Endothelial cell (in vitro differentiated cells): ENCODE measurements at regions not wholly inside any gene's neighbourhood (a gene's known extent, or its start where the extent isn't known, plus 50 kb on each side); places are given as distances from the start of the nearest gene placed in this dataset.

Experiments used
- DNase-seq: peaks from one replicate; pipeline ENCODE4 v3.0.0; 2021; ENCODE audit warnings: low spot score
- H3K27ac Mint-ChIP-seq: one replicate; pipeline ENCODE4 v1.8.0; 2021; ENCODE audit warnings: mixed read lengths, inconsistent platforms; ENCODE audit not compliant: unreplicated experiment
- H3K27me3 Mint-ChIP-seq: one replicate; pipeline ENCODE4 v1.8.0; 2021; ENCODE audit warnings: mild to moderate bottlenecking, moderate library complexity, mixed read lengths, inconsistent platforms; ENCODE audit not compliant: unreplicated experiment
- H3K36me3 Mint-ChIP-seq: one replicate; pipeline ENCODE4 v1.8.0; 2021; ENCODE audit warnings: mild to moderate bottlenecking, low read depth, mixed read lengths, inconsistent platforms; ENCODE audit not compliant: unreplicated experiment
- H3K4me1 Mint-ChIP-seq: one replicate; pipeline ENCODE4 v1.8.0; 2021; ENCODE audit warnings: mild to moderate bottlenecking, mixed read lengths, inconsistent platforms; ENCODE audit not compliant: unreplicated experiment
- H3K4me3 Mint-ChIP-seq: one replicate; pipeline ENCODE4 v1.8.0; 2021; ENCODE audit warnings: mild to moderate bottlenecking, mixed read lengths, inconsistent platforms; ENCODE audit not compliant: unreplicated experiment
- H3K9me3 Mint-ChIP-seq: one replicate; pipeline ENCODE4 v1.8.0; 2021; ENCODE audit warnings: mixed read lengths, inconsistent platforms; ENCODE audit not compliant: unreplicated experiment
- TF ChIP-seq, protein P1 (sequence below): fragments of 200-600 bp; sonication (generic); IDR thresholded peaks from one replicate; pipeline ENCODE4 v1.5.0; 2021; ENCODE audit warnings: antibody characterized with exemption; ENCODE audit not compliant: unreplicated experiment

GRCh38 chr2:147250652-147251356 is 594.0 kb upstream of the ACVR2A start:
- TF ChIP-seq, protein P1, sequence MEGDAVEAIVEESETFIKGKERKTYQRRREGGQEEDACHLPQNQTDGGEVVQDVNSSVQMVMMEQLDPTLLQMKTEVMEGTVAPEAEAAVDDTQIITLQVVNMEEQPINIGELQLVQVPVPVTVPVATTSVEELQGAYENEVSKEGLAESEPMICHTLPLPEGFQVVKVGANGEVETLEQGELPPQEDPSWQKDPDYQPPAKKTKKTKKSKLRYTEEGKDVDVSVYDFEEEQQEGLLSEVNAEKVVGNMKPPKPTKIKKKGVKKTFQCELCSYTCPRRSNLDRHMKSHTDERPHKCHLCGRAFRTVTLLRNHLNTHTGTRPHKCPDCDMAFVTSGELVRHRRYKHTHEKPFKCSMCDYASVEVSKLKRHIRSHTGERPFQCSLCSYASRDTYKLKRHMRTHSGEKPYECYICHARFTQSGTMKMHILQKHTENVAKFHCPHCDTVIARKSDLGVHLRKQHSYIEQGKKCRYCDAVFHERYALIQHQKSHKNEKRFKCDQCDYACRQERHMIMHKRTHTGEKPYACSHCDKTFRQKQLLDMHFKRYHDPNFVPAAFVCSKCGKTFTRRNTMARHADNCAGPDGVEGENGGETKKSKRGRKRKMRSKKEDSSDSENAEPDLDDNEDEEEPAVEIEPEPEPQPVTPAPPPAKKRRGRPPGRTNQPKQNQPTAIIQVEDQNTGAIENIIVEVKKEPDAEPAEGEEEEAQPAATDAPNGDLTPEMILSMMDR = no peak
- Mint-ChIP-seq H3K9me3 (no peaks in the 10 kb centered on the region), H3K27ac (no peak overlapping the region), H3K4me3 (no peak overlapping the region), H3K27me3 (no peaks in the 10 kb centered on the region), H3K4me1 (no peaks in the 10 kb centered on the region), H3K36me3 (no peaks in the 10 kb centered on the region)
- DNase-seq = no peak

DNA sequence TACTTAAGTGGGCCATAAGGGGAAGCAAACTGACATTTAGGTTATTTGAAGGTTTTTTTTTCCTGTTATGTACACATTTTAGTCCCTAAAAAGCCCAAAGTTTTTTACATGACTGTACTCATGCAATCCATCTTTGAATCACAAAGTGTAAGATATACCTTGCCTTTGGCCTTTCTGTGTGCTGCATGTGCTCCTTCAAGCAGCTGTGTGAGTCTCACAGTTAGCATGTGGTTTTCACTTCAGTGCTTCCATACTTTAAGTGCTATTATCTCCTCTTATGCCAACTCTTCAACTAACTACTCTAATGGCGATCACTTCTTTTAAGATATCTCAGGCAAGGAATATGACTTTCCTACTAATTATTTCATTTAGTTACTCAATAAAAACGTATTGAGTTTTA is 597.1 kb upstream of the ACVR2A start:
- no peak overlapping the region for H3K4me3 Mint-ChIP-seq

GRCh38 chr2:147242445-147242844 is 602.4 kb upstream of the ACVR2A start:
- no peaks in the 10 kb centered on the region for H3K36me3 Mint-ChIP-seq
- no peak overlapping the region for H3K27ac Mint-ChIP-seq
- H3K4me1 Mint-ChIP-seq = no peaks in the 10 kb centered on the region

More for the DNA sequence above, 597.1 kb upstream of the ACVR2A start:
- no peaks in the 10 kb centered on the region for H3K9me3 Mint-ChIP-seq
- H3K27me3 Mint-ChIP-seq = no peaks in the 10 kb centered on the region
- H3K36me3 Mint-ChIP-seq = no peaks in the 10 kb centered on the region
- TF ChIP-seq, protein P1 = no peak
- H3K4me1 Mint-ChIP-seq = no peaks in the 10 kb centered on the region
- H3K27ac Mint-ChIP-seq = no peak overlapping the region
- no peak for DNase-seq

DNA sequence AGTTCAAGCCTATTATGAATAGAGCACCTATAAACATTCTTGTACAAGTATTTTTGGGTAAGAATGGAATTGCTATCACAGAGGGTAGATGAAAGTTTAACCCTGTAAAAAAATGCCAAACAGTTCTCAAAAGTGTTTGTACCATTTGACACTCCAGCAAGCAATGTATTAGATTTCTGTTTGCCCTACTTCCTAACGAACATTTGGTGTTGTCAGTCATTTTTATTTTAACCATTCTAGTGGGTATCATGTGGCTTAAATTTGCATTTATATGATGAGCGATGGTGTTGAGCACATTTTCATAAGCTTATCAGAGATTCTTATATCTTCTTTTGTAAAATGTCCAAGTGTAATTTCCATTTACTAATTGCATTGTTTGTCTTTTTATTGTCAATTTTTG is 608.2 kb upstream of the ACVR2A start:
- H3K4me3 Mint-ChIP-seq = no peak overlapping the region
- H3K9me3 Mint-ChIP-seq = no peaks in the 10 kb centered on the region
- no peak for DNase-seq
- no peaks in the 10 kb centered on the region for H3K27me3 Mint-ChIP-seq
- H3K36me3 Mint-ChIP-seq = no peaks in the 10 kb centered on the region
- H3K4me1 Mint-ChIP-seq = no peaks in the 10 kb centered on the region
- no peak overlapping the region for H3K27ac Mint-ChIP-seq
- TF ChIP-seq, protein P1 = no peak

More at GRCh38 chr2:147242445-147242844, 602.4 kb upstream of the ACVR2A start:
- no peaks in the 10 kb centered on the region for H3K9me3 Mint-ChIP-seq
- H3K4me3 Mint-ChIP-seq = no peak overlapping the region
- DNase-seq = no peak
- TF ChIP-seq, protein P1 = no peak
- H3K27me3 Mint-ChIP-seq = no peaks in the 10 kb centered on the region

DNA sequence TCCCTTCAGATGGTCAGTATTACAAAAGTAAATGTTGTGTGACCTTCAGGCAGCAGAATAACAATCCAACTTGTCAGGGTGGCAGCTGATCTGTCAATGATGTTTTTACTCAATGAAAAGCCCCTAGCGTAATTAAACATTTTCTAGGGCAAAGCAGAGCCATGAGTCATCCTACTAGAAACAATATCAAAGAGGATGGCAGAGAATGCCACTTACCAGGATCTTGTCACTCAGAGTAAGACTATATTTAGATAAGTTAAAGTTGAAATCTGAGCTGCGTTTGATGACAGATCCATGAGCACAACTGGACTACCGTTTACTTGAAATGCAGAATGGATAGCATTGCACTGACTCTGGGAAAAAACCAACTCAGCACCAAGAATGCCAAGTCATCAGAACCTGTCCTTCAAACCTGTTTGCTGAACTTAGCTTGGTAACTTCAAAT is 612.6 kb upstream of the ACVR2A start:
- no peak overlapping the region for H3K4me3 Mint-ChIP-seq

More for the DNA sequence above, 612.6 kb upstream of the ACVR2A start:
- DNase-seq = no peak
- Mint-ChIP-seq H3K27ac (no peak overlapping the region), H3K9me3 (no peaks in the 10 kb centered on the region), H3K36me3 (no peaks in the 10 kb centered on the region), H3K27me3 (no peaks in the 10 kb centered on the region), H3K4me1 (no peaks in the 10 kb centered on the region)
- TF ChIP-seq, protein P1 = no peak
